Upper lobe of right lung (tissue), 1 donor: ENCODE measurements at regions not wholly inside any gene's neighbourhood (a gene's known extent, or its start where the extent isn't known, plus 50 kb on each side); places are given as distances from the start of the nearest gene placed in this dataset.

Experiments
- ATAC-seq: fragments of 200-7000 bp; cut with Tn5 transposase; one replicate; pipeline ENCODE4 v1.9.1; 2020; ENCODE audit warnings: mild to moderate bottlenecking, moderate library complexity
- DNase-seq: peaks from one replicate; pipeline ENCODE4 v3.0.0-alpha.2; 2020
- H3K27ac ChIP-seq: fragments of 200-600 bp; one replicate; pipeline ENCODE4 v1.8.0; 2022
- H3K27me3 ChIP-seq: fragments of 200-600 bp; one replicate; pipeline ENCODE4 v1.8.0; 2022; ENCODE audit warnings: mild to moderate bottlenecking
- H3K36me3 ChIP-seq: fragments of 200-600 bp; one replicate; pipeline ENCODE4 v1.8.0; 2022
- H3K4me1 ChIP-seq: fragments of 200-600 bp; one replicate; pipeline ENCODE4 v1.8.0; 2022
- H3K4me3 ChIP-seq: fragments of 200-600 bp; one replicate; pipeline ENCODE4 v1.8.0; 2022; ENCODE audit warnings: mild to moderate bottlenecking
- H3K9me3 ChIP-seq: fragments of 200-600 bp; one replicate; pipeline ENCODE4 v1.8.0; 2022
- CTCF ChIP-seq: fragments of 200-600 bp; IDR thresholded peaks from one replicate; pipeline ENCODE4 v1.8.0; 2022; ENCODE audit warnings: antibody characterized with exemption
- intact Hi-C: fragments of 100-400 bp; cut with DNase I; formaldehyde crosslinking; loops from one replicate; pipeline ENCODE4 v1.11.0; 2022
- donor health status: DM: no; HTN: yes; CAD: no; lungs with severe emphysema.

DNA sequence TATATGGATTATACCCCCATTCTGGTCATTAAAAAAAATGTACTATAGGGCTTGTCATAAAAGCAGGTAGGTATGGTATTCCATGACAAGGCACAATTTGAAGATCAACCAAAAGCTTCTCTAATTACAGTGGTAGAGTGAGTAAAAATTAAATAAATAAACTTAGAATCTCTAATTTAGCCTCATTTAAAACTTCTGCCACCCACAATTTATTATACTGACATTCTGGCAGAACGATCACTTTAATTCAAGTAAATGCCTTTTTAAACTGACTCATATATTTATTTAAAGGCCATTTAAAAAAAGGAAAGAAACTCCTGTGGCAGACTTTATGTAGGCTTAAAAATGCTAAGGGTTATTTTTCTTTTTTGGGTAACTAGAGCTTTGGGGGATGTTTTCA lies 68.3 kb upstream of the PHACTR2 start:
- Histone ChIP-seq H3K4me3 (no peak overlapping the region), H3K4me1 (peaks cover 7% of the 10 kb centered on the region), H3K36me3 (no peaks in the 10 kb centered on the region), H3K9me3 (no peaks in the 10 kb centered on the region), H3K27ac (no peak overlapping the region), H3K27me3 (no peaks in the 10 kb centered on the region)
- ATAC-seq (no peak), DNase-seq (no peak)
- no peak for TF ChIP-seq CTCF
- intact Hi-C loops = no loop called here

GRCh38 chr6:143608906-143609305 lies 68.9 kb upstream of the PHACTR2 start:
- peaks cover 2% of the 10 kb centered on the region for H3K4me1 ChIP-seq
- H3K4me3 ChIP-seq = no peak overlapping the region
- no peaks in the 10 kb centered on the region for H3K27me3 ChIP-seq
- TF ChIP-seq CTCF = no peak
- H3K9me3 ChIP-seq = no peaks in the 10 kb centered on the region
- H3K36me3 ChIP-seq = no peaks in the 10 kb centered on the region
- ATAC-seq (no peak), DNase-seq (no peak)
- no peak overlapping the region for H3K27ac ChIP-seq
- intact Hi-C loops = no loop called here

GRCh38 chr6:143607974-143608373 lies 69.8 kb upstream of the PHACTR2 start:
- no peak overlapping the region for H3K27ac ChIP-seq
- TF ChIP-seq CTCF = no peak

GRCh38 chr6:143607168-143607567 lies 70.6 kb upstream of the PHACTR2 start:
- intact Hi-C loops = no loop called here
- no peak for TF ChIP-seq CTCF
- Histone ChIP-seq H3K4me1 (no peaks in the 10 kb centered on the region), H3K27me3 (no peaks in the 10 kb centered on the region), H3K27ac (no peak overlapping the region), H3K9me3 (no peaks in the 10 kb centered on the region), H3K36me3 (no peaks in the 10 kb centered on the region), H3K4me3 (no peak overlapping the region)
- DNase-seq (no peak), ATAC-seq (no peak)

More at GRCh38 chr6:143607974-143608373, 69.8 kb upstream of the PHACTR2 start:
- H3K27me3 ChIP-seq = no peaks in the 10 kb centered on the region
- intact Hi-C loops = no loop called here
- no peak overlapping the region for H3K4me3 ChIP-seq
- H3K36me3 ChIP-seq = no peaks in the 10 kb centered on the region
- H3K9me3 ChIP-seq = no peaks in the 10 kb centered on the region
- no peak for DNase-seq
- peak; percentile 39 for ATAC-seq
- H3K4me1 ChIP-seq = no peaks in the 10 kb centered on the region

GRCh38 chr6:143605906-143606521 lies 71.8 kb upstream of the PHACTR2 start:
- H3K27ac ChIP-seq = no peak overlapping the region
- no peaks in the 10 kb centered on the region for H3K9me3 ChIP-seq
- intact Hi-C loops = no loop called here
- no peak for ATAC-seq
- H3K4me1 ChIP-seq = no peaks in the 10 kb centered on the region
- no peaks in the 10 kb centered on the region for H3K36me3 ChIP-seq
- no peak for DNase-seq
- H3K4me3 ChIP-seq = no peak overlapping the region
- no peak for TF ChIP-seq CTCF
- no peaks in the 10 kb centered on the region for H3K27me3 ChIP-seq

GRCh38 chr6:143603455-143603854 lies 74.3 kb upstream of the PHACTR2 start:
- no peak overlapping the region for H3K4me3 ChIP-seq
- intact Hi-C loops = no loop called here
- no peaks in the 10 kb centered on the region for H3K9me3 ChIP-seq
- H3K27ac ChIP-seq = no peak overlapping the region
- TF ChIP-seq CTCF = no peak
- ATAC-seq = no peak
- H3K27me3 ChIP-seq = no peaks in the 10 kb centered on the region
- no peaks in the 10 kb centered on the region for H3K4me1 ChIP-seq
- DNase-seq = no peak
- no peaks in the 10 kb centered on the region for H3K36me3 ChIP-seq
